Neural progenitor cell (in vitro differentiated cells): ENCODE measurements at regions not wholly inside any gene's neighbourhood (a gene's known extent, or its start where the extent isn't known, plus 50 kb on each side); places are given as distances from the start of the nearest gene placed in this dataset.
"Not testable (repeated sequence)": the region's sequence is repeated elsewhere in the genome, so short reads cannot be mapped to it uniquely, and the experiment has no call there.

Experiments
- CTCF ChIP-seq: fragments of 200-600 bp; sonication (generic); IDR thresholded peaks from 2 replicates; pipeline ENCODE4 v1.5.1; 2017; ENCODE audit warnings: antibody characterized with exemption, mild to moderate bottlenecking
- EZH2 ChIP-seq: fragments of 200-600 bp; sonication (generic); IDR thresholded peaks from 2 replicates; pipeline ENCODE4 v1.6.1; 2017; ENCODE audit warnings: antibody characterized with exemption, mild to moderate bottlenecking, moderate library complexity
- EZH2phosphoT487 ChIP-seq: fragments of 200-600 bp; sonication (generic); IDR thresholded peaks from 2 replicates; pipeline ENCODE4 v1.6.1; 2017; ENCODE audit warnings: antibody characterized with exemption

GRCh38 chr7:65699026-65699714 lies 173.7 kb upstream of the VKORC1L1 start:
- TF ChIP-seq CTCF, EZH2phosphoT487, EZH2: not testable (repeated sequence)
